GM12892 (cell line): ENCODE measurements at regions not wholly inside any gene's neighbourhood (a gene's known extent, or its start where the extent isn't known, plus 50 kb on each side); places are given as distances from the start of the nearest gene placed in this dataset.

Experiments used
- POLR2A ChIP-seq: IDR thresholded peaks from 2 replicates; pipeline ENCODE4 v1.6.1; 2011; ENCODE audit warnings: low read depth, low read length, control low read depth
- POLR2AphosphoS5 ChIP-seq: IDR thresholded peaks from 2 replicates; pipeline ENCODE4 v1.6.1; 2011; ENCODE audit warnings: low read depth, low read length, control low read depth
- TAF1 ChIP-seq: IDR thresholded peaks from 2 replicates; pipeline ENCODE4 v1.6.1; 2011; ENCODE audit warnings: low read depth, mild to moderate bottlenecking, control low read depth, low read length, borderline replicate concordance

DNA sequence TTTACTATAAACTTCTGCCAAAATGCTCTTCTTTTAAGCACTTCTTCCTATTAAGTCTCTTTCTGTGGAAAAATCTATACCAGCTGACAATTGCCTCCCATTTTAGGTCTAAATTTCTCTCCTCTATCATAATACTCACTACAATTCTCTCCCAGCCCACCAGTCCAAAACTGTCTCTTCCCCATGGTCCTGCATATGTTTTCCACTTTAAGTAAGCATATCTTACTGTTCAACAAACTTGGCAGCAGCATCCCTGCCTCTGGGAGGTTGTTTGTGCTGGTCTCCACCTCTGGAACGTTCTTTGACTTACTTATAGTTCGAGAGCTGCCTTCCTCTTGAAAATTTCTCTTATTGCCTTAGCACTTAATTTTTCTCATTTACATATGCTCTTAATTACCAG, 180.5 kb downstream of the COL12A1 start:
- TF ChIP-seq POLR2A (no peak), TAF1 (no peak), POLR2AphosphoS5 (no peak)
